Prostate gland (tissue), 2 donors: ENCODE measurements at regions not wholly inside any gene's neighbourhood (a gene's known extent, or its start where the extent isn't known, plus 50 kb on each side); places are given as distances from the start of the nearest gene placed in this dataset.

ENCODE experiments used
- DNase-seq: peaks from one replicate; pipeline ENCODE4 v3.0.0-alpha.2; 2019; ENCODE audit warnings: low spot score
- H3K27ac ChIP-seq, 2 donors: fragments of 200-600 bp; sonication (generic); 2 replicates each; pipeline ENCODE4 v1.5.1; 2017 to 2019
- H3K27me3 ChIP-seq: fragments of 200-600 bp; sonication (generic); replicated peaks from 2 replicates; pipeline ENCODE4 v1.5.1; 2019; ENCODE audit not compliant: insufficient read depth
- H3K36me3 ChIP-seq, 2 donors: fragments of 200-600 bp; sonication (generic); 1 replicate in 1 of 2; 2 replicates in 1 of 2; pipeline versions ENCODE4 v1.5.1 to v1.8.1; 2017 to 2019
- H3K4me1 ChIP-seq: fragments of 200-600 bp; sonication (generic); replicated peaks from 2 replicates; pipeline ENCODE4 v1.5.1; 2019
- H3K4me3 ChIP-seq, 2 donors: fragments of 200-600 bp; sonication (generic); 2 replicates each; pipeline ENCODE4 v1.5.1; 2017 to 2019
- H3K9me3 ChIP-seq: fragments of 200-600 bp; sonication (generic); 2 replicates; pipeline ENCODE4 v1.5.1; 2017
- CTCF ChIP-seq, 4 experiments: fragments of 200-600 bp in 2 of 4; fragments of 450-650 bp in 2 of 4; sonication (generic) in 2 of 4; IDR thresholded peaks; 1 replicate in 3 of 4; 2 replicates in 1 of 4; pipeline ENCODE4 v1.5.1; 2016 to 2019; ENCODE audit warnings: antibody characterized with exemption in 4 of 4, mild to moderate bottlenecking in 2 of 4, moderate library complexity in 2 of 4
- POLR2A ChIP-seq: fragments of 450-650 bp; IDR thresholded peaks from one replicate; pipeline ENCODE4 v1.6.1; 2016; ENCODE audit warnings: antibody characterized with exemption, mild to moderate bottlenecking
- POLR2AphosphoS5 ChIP-seq: sonication (generic); formaldehyde crosslinking; IDR thresholded peaks from one replicate; pipeline ENCODE4 v1.6.1; 2017; ENCODE audit warnings: antibody characterized with exemption
- WGBS: methylation state at CpG from one replicate; pipeline ENCODE4 v1.1.5; 2018; 5-methylcytosine and 5-hydroxymethylcytosine counted together
- intact Hi-C: fragments of 100-400 bp; cut with DNase I; formaldehyde crosslinking; loops from one replicate; pipeline ENCODE4 v1.14.2; 2022

GRCh38 chr5:174337276-174338184 lies 292.0 kb downstream of the NSG2 start:
- no peak overlapping the region for H3K4me3 ChIP-seq
- H3K27ac ChIP-seq: no peak overlapping the region
- TF ChIP-seq POLR2A (no peak), POLR2AphosphoS5 (no peak), CTCF (IDR thresholded peaks at IDR 0.05) (no peak)
- no peaks in the 10 kb centered on the region for H3K4me1 ChIP-seq
- peaks cover 8% of the 10 kb centered on the region for H3K27me3 ChIP-seq
- no peaks in the 10 kb centered on the region for H3K9me3 ChIP-seq
- no peak for DNase-seq
- intact Hi-C loops: no loop called here
- no peaks in the 10 kb centered on the region for H3K36me3 ChIP-seq
- WGBS: 53% methylated on average over 18 of the region's 18 CpGs

DNA sequence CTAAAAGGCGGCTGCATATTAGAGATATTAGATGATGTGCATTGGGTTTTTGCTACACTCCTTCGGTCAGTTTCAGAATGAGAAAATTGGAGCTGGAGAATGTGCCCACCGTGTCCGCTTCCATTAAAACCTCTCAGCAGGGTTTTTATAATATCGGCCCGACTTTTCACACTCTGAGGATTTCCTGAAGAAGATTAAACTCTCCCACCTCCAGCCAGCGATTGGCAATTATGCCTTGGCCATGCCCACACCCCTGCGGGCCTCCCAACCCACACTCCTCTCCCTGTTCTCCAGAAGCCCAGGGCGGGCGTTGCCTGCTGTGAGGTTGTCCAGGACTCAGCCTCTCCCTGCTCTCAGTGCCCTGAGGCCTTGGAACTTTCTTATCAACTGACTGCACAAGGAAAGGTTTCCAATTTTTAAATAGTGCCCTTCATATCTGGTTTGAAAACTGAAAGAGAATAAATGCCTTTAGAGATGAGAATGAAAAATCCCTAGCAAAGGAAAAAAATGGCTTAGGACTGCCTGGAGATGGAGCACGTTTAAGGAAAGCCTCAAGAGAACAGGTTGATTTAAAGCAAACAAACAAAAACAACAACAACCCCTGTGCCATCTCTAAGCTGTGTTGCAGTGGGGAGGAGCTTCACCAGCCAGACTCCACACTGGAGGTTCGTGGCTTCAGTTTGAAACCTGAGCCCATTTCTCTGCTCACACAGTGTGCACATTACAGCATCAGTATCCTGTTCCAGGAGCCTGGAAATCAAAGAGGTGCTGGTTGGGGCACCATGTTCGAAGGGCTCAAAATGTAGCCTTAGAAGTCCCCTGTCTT lies 292.9 kb downstream of the NSG2 start:
- Histone ChIP-seq H3K4me3 (no peak overlapping the region), H3K4me1 (no peaks in the 10 kb centered on the region), H3K9me3 (no peaks in the 10 kb centered on the region), H3K36me3 (no peaks in the 10 kb centered on the region), H3K27ac (no peak overlapping the region), H3K27me3 (peaks cover 8% of the 10 kb centered on the region)
- WGBS: 41% methylated on average over 13 of the region's 13 CpGs
- DNase-seq: no peak
- no peak for TF ChIP-seq CTCF (IDR thresholded peaks at IDR 0.05)
- TF ChIP-seq POLR2A: no peak
- TF ChIP-seq POLR2AphosphoS5: no peak
- intact Hi-C loops: no loop called here

GRCh38 chr5:174339130-174339529 lies 293.6 kb downstream of the NSG2 start:
- no peaks in the 10 kb centered on the region for H3K36me3 ChIP-seq
- DNase-seq: no peak
- no peak overlapping the region for H3K4me3 ChIP-seq
- H3K4me1 ChIP-seq: no peaks in the 10 kb centered on the region
- no peaks in the 10 kb centered on the region for H3K9me3 ChIP-seq
- peaks cover 8% of the 10 kb centered on the region for H3K27me3 ChIP-seq
- intact Hi-C loops: no loop called here
- H3K27ac ChIP-seq: no peak overlapping the region
- 85% methylated on average over 4 of the region's 4 CpGs for WGBS
- TF ChIP-seq CTCF (IDR thresholded peaks at IDR 0.05) (no peak), POLR2AphosphoS5 (no peak)

GRCh38 chr5:174340226-174340625 lies 294.7 kb downstream of the NSG2 start:
- WGBS: 72% methylated on average over 5 of the region's 5 CpGs
- Histone ChIP-seq H3K27ac (no peak overlapping the region), H3K9me3 (no peaks in the 10 kb centered on the region), H3K4me1 (no peaks in the 10 kb centered on the region), H3K27me3 (peaks cover 8% of the 10 kb centered on the region), H3K4me3 (no peak overlapping the region), H3K36me3 (no peaks in the 10 kb centered on the region)
- no peak for TF ChIP-seq CTCF (IDR thresholded peaks at IDR 0.05)
- TF ChIP-seq POLR2A: no peak
- no peak for TF ChIP-seq POLR2AphosphoS5
- no peak for DNase-seq
- intact Hi-C loops: no loop called here
